HG03139 (cell line): ENCODE measurements at regions not wholly inside any gene's neighbourhood (a gene's known extent, or its start where the extent isn't known, plus 50 kb on each side); places are given as distances from the start of the nearest gene placed in this dataset.
"Not testable (repeated sequence)": the region's sequence is repeated elsewhere in the genome, so short reads cannot be mapped to it uniquely, and the experiment has no call there.

ENCODE experiments used
- ATAC-seq: cut with Tn5 transposase; IDR thresholded peaks from one replicate; pipeline ENCODE4 v1.9.1; 2021; ENCODE audit not compliant: unreplicated experiment

DNA sequence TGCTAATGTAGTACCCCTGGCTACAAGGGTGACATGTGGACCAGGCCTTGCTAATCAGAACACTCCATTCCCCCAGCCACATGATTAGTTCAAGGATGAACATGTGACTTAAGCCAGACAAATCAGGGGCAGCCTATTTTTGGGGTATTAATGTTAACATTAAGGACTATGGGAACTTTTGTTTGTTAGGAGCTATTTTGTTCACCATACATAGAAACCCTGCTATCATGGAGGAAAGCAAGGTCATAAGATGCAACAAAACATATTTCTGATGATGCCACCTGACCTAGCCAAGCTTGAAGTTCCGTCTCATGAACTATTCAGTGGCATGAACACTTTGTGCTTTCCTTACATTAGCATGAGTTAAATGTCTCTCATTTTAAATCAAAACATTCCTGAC lies 90.8 kb upstream of the PELI2 start:
- ATAC-seq: no peak

DNA sequence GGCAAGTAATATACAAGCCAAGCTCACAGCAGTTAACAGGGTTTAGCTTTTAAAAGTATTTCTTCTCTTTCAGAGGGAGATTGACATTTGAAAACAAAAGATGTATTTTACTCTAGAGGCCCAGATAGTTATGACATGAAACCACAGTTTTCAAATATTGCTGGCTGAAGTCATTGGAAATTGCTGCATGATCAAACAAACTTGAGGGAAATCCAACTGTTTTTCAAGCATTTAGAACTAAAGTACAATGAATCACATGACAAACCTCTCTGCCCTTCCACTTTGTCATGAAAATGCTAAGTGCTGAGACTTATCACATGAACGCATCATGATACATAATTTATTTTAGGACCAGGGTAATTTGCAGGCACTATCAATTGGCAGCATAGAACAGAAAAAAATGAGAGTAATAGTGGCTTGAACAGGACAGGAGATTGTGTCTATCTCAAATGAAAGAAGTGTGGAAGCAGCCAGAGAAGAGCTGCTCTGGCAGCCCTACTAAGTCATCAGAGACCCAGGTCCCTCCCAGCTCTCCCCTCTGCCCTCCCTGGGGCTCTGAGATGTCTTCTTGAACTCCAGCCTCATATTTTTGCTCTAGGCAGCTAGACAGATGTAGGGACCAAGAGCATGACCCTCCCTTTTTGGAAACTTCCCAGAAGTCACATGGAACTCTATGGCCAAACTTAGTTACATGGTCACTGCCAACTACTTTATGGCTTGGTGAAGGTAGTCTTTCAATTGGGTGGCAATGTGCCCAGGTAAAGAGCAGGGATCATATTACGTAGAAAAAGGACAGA lies 90.1 kb upstream of the PELI2 start:
- ATAC-seq: no peak

DNA sequence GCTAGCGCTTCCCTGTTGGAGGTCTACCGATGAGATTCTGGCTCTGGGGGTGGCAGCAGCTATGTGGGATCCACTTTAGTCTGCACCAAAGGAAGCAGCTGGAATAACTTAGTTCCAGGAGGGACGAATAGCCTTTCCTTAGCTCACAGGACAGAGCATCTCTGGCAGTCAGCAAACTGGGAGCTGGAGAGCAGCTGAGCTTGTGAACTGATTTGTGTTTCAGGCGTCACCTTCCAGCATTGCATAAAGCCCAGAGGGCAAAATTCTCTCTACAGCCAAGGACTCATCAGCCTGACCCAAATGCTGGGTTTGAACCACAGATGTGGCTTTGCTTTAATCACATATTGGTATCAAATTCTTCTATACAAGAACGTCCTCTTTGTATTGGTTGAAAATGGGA lies 81.9 kb upstream of the PELI2 start:
- ATAC-seq: no peak

DNA sequence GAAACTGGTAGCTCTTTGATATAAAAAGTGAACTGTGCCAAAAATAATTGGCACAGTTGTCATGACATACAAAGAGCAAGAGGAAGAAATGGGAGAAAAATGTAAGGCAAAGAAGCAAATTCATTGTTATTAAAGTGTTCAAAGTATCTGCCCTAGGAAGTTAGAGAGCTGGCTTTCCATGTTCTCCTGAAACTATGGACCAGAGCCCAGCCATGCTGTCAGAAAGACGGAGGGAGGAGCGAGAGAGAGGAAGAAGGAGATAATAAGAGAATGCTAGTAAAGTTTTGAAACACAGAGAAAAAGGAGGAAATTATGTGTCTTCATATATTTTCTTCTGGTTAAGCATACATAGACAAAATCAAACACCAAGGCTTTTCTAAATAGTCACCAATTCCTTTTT lies 78.1 kb upstream of the PELI2 start:
- no peak for ATAC-seq

DNA sequence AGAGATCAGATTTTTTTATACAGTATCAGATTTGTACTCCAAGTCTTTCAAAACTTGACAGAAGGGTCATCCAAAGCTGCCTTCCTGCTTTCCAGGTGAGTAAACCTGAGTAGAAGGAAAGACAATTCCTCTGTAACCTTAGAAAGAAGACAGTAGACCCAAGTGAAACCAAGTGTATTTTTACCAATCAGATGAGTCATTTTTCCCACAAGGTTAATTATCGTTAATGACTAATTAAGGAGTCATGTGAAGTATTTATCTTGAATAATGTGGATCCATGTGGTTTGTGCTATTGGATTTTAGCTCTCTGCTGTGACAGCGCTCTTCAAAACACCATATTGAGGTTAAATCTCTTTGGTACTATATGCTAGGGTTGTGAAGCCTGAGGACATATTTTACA lies 74.0 kb upstream of the PELI2 start:
- ATAC-seq: no peak

DNA sequence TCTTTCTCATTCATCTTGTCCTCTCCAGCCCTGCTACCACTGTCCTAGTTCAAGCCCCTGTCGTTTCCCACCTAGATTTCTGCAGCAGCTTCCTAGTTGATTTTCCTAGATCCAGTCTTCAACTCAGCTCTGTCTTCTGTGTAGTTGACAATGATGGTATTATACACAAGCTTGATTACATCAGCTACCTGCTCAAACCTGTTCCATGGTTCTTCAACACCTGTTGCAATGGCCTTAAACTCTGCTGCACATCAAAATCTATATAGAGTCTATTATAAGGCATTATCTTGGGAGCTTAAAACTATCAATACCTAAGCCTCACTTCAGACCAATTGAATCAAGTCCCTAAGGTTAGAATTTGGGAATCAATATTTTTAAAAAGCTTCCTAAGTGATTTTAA lies 71.7 kb upstream of the PELI2 start:
- ATAC-seq: no peak

DNA sequence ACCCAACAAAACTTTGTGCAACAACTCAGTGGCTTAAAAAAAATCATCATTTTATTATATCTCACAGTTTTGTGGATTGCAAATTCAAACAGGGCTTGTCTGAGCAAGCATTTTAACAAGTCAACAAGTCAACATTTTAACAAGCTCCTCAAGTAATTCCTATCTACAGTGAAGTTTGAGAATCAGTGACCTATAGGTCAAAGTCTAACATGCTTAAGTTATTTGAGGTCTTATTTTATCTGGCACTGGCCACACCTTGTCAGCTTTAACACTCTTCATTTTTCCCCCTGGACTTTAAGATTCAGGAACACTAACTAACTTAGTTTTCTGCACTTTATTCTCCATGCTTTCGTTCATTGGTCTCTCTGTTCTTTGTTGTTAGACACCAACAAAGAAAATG lies 71.2 kb upstream of the PELI2 start:
- ATAC-seq: no peak

DNA sequence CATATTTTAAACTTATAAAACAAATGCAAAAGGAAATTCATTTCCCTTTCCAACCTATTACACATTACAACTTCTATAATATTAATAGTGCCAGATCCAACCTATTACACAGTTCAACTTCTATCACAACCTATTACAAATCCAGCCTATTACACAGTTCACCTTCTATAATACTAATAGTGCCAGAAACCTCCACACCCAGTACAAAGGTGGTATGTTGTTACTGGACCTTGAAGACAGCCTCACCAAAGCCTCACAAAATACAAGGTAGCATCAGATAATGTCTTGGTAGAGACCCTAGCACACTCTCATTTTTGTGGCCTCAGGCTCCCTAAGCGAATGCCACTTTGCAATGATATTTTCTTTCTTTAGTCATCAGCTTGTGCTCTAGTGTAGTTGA lies 68.7 kb upstream of the PELI2 start:
- no peak for ATAC-seq

DNA sequence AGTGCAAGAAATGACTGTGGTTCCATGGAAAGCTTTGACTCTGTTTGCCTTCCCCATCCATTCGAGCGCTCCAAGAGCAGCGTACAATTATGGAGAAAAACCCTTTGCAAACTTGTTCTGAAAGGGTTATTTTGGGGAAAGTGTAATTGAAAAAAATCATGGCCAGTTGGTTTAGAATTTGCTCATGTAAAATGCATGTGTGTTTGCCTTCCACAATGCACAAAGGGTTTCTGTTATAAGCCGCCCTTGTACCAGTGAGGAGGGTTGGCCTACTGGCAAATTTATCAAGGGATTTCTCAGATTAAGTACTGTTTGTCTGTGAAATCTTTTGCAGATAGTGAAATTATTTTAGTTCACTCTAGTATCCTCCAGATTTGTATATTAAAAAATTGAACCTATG lies 62.7 kb upstream of the PELI2 start:
- no peak for ATAC-seq

DNA sequence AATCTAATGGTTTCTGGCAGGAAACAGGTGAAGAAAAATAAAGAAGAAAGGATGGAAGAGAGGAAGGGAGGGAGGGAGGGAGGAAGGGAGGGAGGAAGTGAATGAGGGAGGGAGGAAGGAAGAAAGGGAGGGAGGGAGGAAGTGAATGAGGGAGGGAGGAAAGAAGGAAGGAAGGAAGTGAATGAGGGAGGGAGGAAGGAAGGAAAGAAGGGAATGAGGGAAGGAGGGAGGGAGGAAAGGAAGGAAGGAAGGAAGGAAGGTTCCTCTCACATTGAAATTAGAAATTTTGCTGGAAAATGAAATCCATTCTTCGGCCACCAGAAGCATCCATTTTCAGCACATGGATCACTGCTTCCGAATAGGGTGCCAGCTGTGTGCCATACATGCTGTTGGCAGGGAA lies 62.2 kb upstream of the PELI2 start:
- ATAC-seq: no peak

DNA sequence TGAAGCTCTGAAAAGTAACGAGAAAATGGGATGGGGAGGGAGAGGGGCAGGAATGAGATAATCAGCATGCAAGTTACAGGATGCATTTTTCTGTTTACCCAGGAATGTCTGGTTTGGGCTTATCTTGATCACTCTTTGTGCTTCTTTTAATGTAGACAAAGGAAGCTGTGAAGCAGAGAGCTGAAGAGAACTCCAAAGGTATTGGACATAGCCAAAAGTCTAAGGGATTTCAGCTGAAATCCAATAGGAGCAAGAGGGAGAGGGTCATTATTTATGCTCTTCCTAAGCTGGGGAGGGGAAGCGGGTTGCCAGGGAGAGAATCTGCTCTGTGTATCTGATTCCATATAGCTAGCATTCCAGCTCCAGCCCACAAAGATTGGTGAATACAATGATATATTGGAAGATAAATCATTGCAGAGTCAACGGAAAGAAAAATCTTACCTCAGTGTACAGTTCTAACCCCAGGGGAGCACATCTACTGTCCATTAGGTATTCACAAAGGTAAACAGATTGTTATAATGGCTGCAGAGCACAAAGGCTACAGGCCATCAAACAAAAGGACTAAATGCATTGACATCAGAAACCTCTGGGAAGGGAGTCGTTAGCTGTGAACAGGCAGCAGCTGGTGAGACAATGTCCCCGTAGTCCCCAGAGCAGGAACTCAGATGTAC lies 61.0 kb upstream of the PELI2 start:
- ATAC-seq: no peak

DNA sequence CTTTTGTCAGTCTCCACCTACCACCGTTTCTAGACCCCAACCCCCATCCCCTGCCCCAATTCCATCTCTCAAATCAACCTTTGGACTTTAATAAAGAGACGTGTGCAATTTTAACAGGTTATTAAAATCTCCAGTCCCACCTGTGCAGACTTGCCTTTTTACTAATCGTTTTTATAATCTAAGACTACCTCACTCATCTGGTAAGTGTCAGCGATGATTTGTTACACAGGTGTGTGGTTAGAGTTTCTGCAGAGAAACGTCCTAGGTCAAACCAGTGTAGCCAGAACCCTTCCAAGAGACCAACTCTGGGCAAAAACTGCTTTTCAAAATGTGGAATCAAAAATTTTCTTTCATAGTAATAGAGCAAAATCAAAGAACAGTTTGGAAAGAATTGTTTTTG lies 60.4 kb upstream of the PELI2 start:
- no peak for ATAC-seq

DNA sequence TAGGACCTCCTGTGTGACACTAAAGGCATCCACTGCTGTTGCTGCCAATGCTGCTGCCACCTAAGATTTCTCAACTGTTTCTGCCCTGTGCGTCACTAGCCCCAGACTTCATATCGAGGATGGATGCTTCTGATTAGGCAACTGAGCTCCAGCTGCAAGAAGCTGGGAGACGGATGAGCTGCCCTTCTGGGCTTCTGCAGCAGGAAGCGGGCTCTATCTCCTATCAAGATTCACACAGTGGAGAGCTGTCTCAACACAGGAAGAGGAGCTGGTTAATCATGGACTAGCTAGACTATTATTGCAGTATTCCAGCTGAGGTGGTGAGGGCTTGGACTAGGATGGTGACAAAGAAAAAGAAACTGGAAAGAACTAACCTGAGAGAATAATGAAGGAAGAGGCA lies 59.2 kb upstream of the PELI2 start:
- ATAC-seq: no peak

DNA sequence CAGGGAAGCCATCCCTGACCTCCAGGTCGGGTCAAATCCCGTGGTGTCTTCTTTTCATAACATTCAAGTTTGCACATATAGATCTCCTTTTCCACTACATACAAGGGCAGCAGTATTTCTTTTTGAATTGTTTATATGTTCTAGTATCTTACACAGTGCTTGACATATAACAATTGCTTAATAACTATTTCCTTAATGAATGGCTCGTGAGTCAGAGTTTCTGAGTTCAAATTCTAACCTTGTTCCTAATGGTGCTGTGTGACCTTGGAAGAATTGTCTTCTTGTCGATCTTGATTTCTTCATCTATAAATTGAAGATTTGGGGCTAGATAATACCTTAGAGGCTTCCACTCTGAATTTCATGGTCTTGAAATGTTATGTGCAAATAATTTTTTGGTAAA lies 57.2 kb upstream of the PELI2 start:
- ATAC-seq: no peak

DNA sequence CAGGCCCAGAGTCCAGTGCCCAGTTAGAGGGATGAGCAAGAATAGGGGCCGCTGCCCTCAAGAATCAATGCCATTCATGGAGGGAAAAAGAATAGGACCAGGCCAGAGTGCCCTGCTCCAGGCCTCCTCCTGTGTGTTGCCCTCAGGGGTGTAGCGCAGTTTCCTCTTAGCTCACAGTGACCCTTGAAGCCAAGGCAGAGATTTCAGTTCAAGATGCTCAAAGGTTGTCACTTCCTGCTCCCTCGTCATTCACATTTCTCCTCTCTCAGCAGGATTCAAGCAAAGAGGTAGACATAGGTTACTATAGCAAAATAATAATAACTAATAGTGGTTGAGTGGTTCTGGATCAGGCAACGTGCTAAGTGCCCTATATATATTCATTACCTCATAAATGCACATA lies 55.1 kb upstream of the PELI2 start:
- no peak for ATAC-seq

DNA sequence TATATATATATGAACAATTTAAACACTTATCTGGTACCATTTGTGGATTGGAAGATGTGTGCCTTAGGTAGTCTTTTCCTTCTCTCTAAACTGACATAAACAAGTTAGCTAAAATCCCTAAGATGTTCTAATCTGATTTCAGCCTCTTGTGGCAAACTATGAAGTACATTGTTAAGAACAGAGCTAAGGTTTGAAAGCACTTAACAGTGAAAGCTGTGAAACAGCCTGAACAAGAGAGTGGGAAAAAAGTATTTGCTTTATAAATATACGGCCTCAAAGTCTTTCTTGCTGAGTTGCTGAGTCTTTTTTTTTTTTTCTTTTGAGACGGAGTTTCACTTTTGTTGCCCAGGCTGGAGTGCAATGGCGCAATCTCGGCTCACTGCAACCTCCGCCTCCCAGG lies 53.7 kb upstream of the PELI2 start:
- ATAC-seq: no peak

DNA sequence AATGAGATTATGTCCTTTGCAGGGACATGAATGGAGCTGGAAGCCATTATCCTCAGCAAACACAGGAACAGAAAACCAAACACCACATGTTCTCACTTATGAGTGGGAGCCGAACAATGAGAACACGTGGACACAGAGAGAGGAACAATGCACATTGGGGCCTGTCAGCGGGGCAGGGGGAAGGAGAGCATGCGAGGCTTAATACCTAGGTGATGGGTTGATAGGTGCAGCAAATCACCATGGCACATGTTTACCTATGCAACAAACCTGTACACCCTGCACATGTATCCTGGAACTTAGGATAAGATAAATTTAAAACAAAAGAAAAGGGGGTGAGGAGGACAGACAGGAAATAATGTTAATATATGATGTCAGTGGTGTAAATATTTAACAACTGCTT lies 53.0 kb upstream of the PELI2 start:
- not testable (repeated sequence) for ATAC-seq

DNA sequence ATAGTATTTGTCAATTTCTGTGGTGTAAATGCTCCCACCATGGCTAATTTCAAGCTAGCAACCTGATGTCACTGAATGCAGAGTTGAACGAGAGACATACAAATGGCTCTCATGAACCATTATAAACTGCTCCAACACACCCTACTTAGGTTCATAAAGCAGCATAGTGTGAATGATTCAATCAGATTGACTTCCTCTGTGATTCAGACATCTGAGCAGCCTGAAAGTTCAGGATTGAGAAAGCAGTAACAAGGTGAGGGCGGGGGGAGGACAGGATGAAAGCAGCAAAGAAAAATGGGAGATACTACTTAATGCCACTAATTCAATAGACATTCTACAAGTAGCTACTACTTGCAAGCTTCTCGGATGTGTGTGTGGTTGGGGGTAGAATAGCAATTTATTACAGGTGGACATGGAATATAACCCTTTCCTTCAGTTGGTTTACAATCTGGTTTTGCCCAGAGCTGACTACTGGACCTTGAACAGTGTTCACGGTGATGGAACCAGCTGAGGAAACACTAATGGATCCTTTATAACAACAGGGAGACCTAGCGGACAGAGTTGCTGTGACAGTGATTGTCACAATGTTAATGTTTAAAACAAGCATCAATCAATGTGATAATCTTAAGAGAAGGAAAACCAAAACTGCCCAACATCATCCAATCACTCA lies 52.5 kb upstream of the PELI2 start:
- ATAC-seq: no peak
